ENCODE measurements at regions not wholly inside any gene's neighbourhood (a gene's known extent, or its start where the extent isn't known, plus 50 kb on each side); places are given as distances from the start of the nearest gene placed in this dataset.

GRCh38 chr3:72261566-72262564, 476.9 kb upstream of the PROK2 start:
- peaks cover 8% of the 10 kb centered on the region for H3K27me3 Mint-ChIP-seq (ENCODE audit: low read depth)
- H3K9me3 Mint-ChIP-seq = no peaks in the 10 kb centered on the region
- no peak for ATAC-seq
- H3K4me3 Mint-ChIP-seq = no peak overlapping the region
- peaks cover 48% of the 10 kb centered on the region for H3K4me1 Mint-ChIP-seq (ENCODE audit: low read depth)
- no peak for DNase-seq
- no peaks in the 10 kb centered on the region for H3K36me3 Mint-ChIP-seq (ENCODE audit: insufficient read depth)

- ATAC-seq (no peak), DNase-seq (no peak)
- Mint-ChIP-seq H3K4me1 (ENCODE audit: low read depth) (peaks cover 50% of the 10 kb centered on the region), H3K4me3 (no peak overlapping the region), H3K27me3 (ENCODE audit: low read depth) (peaks cover 8% of the 10 kb centered on the region), H3K9me3 (no peaks in the 10 kb centered on the region), H3K36me3 (ENCODE audit: insufficient read depth) (no peaks in the 10 kb centered on the region)
Measured at GRCh38 chr3:72260588-72260910, 475.6 kb upstream of the PROK2 start.

GRCh38 chr3:72259755-72260587, 475.0 kb upstream of the PROK2 start:
- ATAC-seq (peak; percentile 85 to 90), DNase-seq (no peak)
- Mint-ChIP-seq H3K36me3 (ENCODE audit: insufficient read depth) (no peaks in the 10 kb centered on the region), H3K27me3 (ENCODE audit: low read depth) (peaks cover 8% of the 10 kb centered on the region), H3K4me3 (no peak overlapping the region), H3K9me3 (no peaks in the 10 kb centered on the region), H3K4me1 (ENCODE audit: low read depth) (peaks cover 49% of the 10 kb centered on the region)

- Mint-ChIP-seq H3K27me3 (ENCODE audit: low read depth) (peaks cover 8% of the 10 kb centered on the region), H3K36me3 (ENCODE audit: insufficient read depth) (no peaks in the 10 kb centered on the region), H3K4me3 (peak overlapping the region; percentile 12), H3K4me1 (ENCODE audit: low read depth) (peaks cover 49% of the 10 kb centered on the region), H3K9me3 (no peaks in the 10 kb centered on the region)
- no peak for DNase-seq
- no peak for ATAC-seq
Measured at GRCh38 chr3:72258361-72259141, 473.6 kb upstream of the PROK2 start.

GRCh38 chr3:72257738-72258137, 472.8 kb upstream of the PROK2 start:
- Mint-ChIP-seq H3K4me1 (ENCODE audit: low read depth) (peaks cover 49% of the 10 kb centered on the region), H3K4me3 (no peak overlapping the region), H3K36me3 (ENCODE audit: insufficient read depth) (no peaks in the 10 kb centered on the region), H3K9me3 (no peaks in the 10 kb centered on the region), H3K27me3 (ENCODE audit: low read depth) (peaks cover 8% of the 10 kb centered on the region)
- DNase-seq (no peak), ATAC-seq (no peak)

- H3K9me3 Mint-ChIP-seq = no peaks in the 10 kb centered on the region
- ATAC-seq = no peak
Measured at GRCh38 chr3:72257203-72257602, 472.3 kb upstream of the PROK2 start.

GRCh38 chr3:72256716-72257115, 471.8 kb upstream of the PROK2 start:
- peaks cover 8% of the 10 kb centered on the region for H3K27me3 Mint-ChIP-seq (ENCODE audit: low read depth)

More at GRCh38 chr3:72257203-72257602, 472.3 kb upstream of the PROK2 start:
- Mint-ChIP-seq H3K4me3 (no peak overlapping the region), H3K36me3 (ENCODE audit: insufficient read depth) (no peaks in the 10 kb centered on the region), H3K27me3 (ENCODE audit: low read depth) (peaks cover 8% of the 10 kb centered on the region), H3K4me1 (ENCODE audit: low read depth) (peaks cover 49% of the 10 kb centered on the region)
- no peak for DNase-seq

GRCh38 chr3:72255791-72256559, 471.0 kb upstream of the PROK2 start:
- H3K4me1 Mint-ChIP-seq (ENCODE audit: low read depth) = peaks cover 44% of the 10 kb centered on the region
- peaks cover 4% of the 10 kb centered on the region for H3K27me3 Mint-ChIP-seq (ENCODE audit: low read depth)
- DNase-seq = no peak
- H3K9me3 Mint-ChIP-seq = no peaks in the 10 kb centered on the region
- no peak for ATAC-seq
- H3K36me3 Mint-ChIP-seq (ENCODE audit: insufficient read depth) = no peaks in the 10 kb centered on the region
- no peak overlapping the region for H3K4me3 Mint-ChIP-seq

More at GRCh38 chr3:72256716-72257115, 471.8 kb upstream of the PROK2 start:
- H3K36me3 Mint-ChIP-seq (ENCODE audit: insufficient read depth) = no peaks in the 10 kb centered on the region
- H3K4me1 Mint-ChIP-seq (ENCODE audit: low read depth) = peaks cover 49% of the 10 kb centered on the region
- no peaks in the 10 kb centered on the region for H3K9me3 Mint-ChIP-seq
- no peak for ATAC-seq
- DNase-seq = no peak
- no peak overlapping the region for H3K4me3 Mint-ChIP-seq

- Mint-ChIP-seq H3K27me3 (ENCODE audit: low read depth) (peaks cover 3% of the 10 kb centered on the region), H3K9me3 (no peaks in the 10 kb centered on the region), H3K4me3 (no peak overlapping the region), H3K36me3 (ENCODE audit: insufficient read depth) (no peaks in the 10 kb centered on the region), H3K4me1 (ENCODE audit: low read depth) (peaks cover 38% of the 10 kb centered on the region)
- DNase-seq = no peak
- ATAC-seq = no peak
Measured at GRCh38 chr3:72255191-72255590, 470.2 kb upstream of the PROK2 start.

- no peaks in the 10 kb centered on the region for H3K36me3 Mint-ChIP-seq (ENCODE audit: insufficient read depth)
- H3K4me1 Mint-ChIP-seq (ENCODE audit: low read depth) = peaks cover 31% of the 10 kb centered on the region
- H3K4me3 Mint-ChIP-seq = no peak overlapping the region
- ATAC-seq = no peak
- no peaks in the 10 kb centered on the region for H3K9me3 Mint-ChIP-seq
- no peak for DNase-seq
- H3K27me3 Mint-ChIP-seq (ENCODE audit: low read depth) = peaks cover 3% of the 10 kb centered on the region
Measured at GRCh38 chr3:72254483-72254882, 469.5 kb upstream of the PROK2 start.

GRCh38 chr3:72250725-72251124, 465.8 kb upstream of the PROK2 start:
- DNase-seq = no peak
- Mint-ChIP-seq H3K27me3 (ENCODE audit: low read depth) (no peaks in the 10 kb centered on the region), H3K9me3 (no peaks in the 10 kb centered on the region), H3K4me1 (ENCODE audit: low read depth) (peaks cover 1% of the 10 kb centered on the region), H3K4me3 (no peak overlapping the region), H3K36me3 (ENCODE audit: insufficient read depth) (no peaks in the 10 kb centered on the region)
- ATAC-seq = no peak

GRCh38 chr3:72248869-72249268, 463.9 kb upstream of the PROK2 start:
- ATAC-seq (no peak), DNase-seq (no peak)
- Mint-ChIP-seq H3K36me3 (ENCODE audit: insufficient read depth) (no peaks in the 10 kb centered on the region), H3K4me1 (ENCODE audit: low read depth) (no peaks in the 10 kb centered on the region), H3K27me3 (ENCODE audit: low read depth) (no peaks in the 10 kb centered on the region), H3K4me3 (no peak overlapping the region), H3K9me3 (no peaks in the 10 kb centered on the region)

- DNase-seq (no peak), ATAC-seq (no peak)
- Mint-ChIP-seq H3K4me1 (ENCODE audit: low read depth) (no peaks in the 10 kb centered on the region), H3K36me3 (ENCODE audit: insufficient read depth) (no peaks in the 10 kb centered on the region), H3K4me3 (no peak overlapping the region), H3K9me3 (no peaks in the 10 kb centered on the region), H3K27me3 (ENCODE audit: low read depth) (no peaks in the 10 kb centered on the region)
Measured at GRCh38 chr3:72248389-72248761, 463.4 kb upstream of the PROK2 start.

Measured in activated T-cell treated with anti-CD3 and anti-CD28 coated beads, Interleukin-2, amount 50 U/mL, for 4 hours (primary cell).